Muscle of arm (tissue), 1 donor: ENCODE measurements at regions not wholly inside any gene's neighbourhood (a gene's known extent, or its start where the extent isn't known, plus 50 kb on each side); places are given as distances from the start of the nearest gene placed in this dataset.
"Not testable (repeated sequence)": the region's sequence is repeated elsewhere in the genome, so short reads cannot be mapped to it uniquely, and the experiment has no call there.

Experiments used
- DNase-seq: peaks from one replicate; pipeline ENCODE4 v3.0.0-alpha.2; 2013

GRCh38 chr5:121665542-121665941, 186.1 kb upstream of the FTMT start:
- DNase-seq, result not testable (repeated sequence)

GRCh38 chr5:121667292-121667691, 184.4 kb upstream of the FTMT start:
- DNase-seq, result no peak

- no peak for DNase-seq
Observed at GRCh38 chr5:121668635-121669034, 183.0 kb upstream of the FTMT start.

GRCh38 chr5:121671624-121672023, 180.1 kb upstream of the FTMT start:
- no peak for DNase-seq

- DNase-seq, result no peak
Observed at GRCh38 chr5:121675924-121676323, 175.8 kb upstream of the FTMT start.

- no peak for DNase-seq
Observed at GRCh38 chr5:121681229-121681855, 170.3 kb upstream of the FTMT start.

- no peak for DNase-seq
Observed at GRCh38 chr5:121688126-121688525, 163.6 kb upstream of the FTMT start.

GRCh38 chr5:121688781-121689180, 162.9 kb upstream of the FTMT start:
- DNase-seq, result no peak

GRCh38 chr5:121691478-121691877, 160.2 kb upstream of the FTMT start:
- DNase-seq, result no peak

GRCh38 chr5:121692158-121692557, 159.5 kb upstream of the FTMT start:
- DNase-seq, result no peak

- DNase-seq, result no peak
Observed at GRCh38 chr5:121693864-121694263, 157.8 kb upstream of the FTMT start.

- no peak for DNase-seq
Observed at GRCh38 chr5:121695307-121695706, 156.4 kb upstream of the FTMT start.

- no peak for DNase-seq
Observed at GRCh38 chr5:121698690-121699089, 153.0 kb upstream of the FTMT start.

- DNase-seq, result no peak
Observed at GRCh38 chr5:121701731-121702130, 150.0 kb upstream of the FTMT start.

- DNase-seq, result no peak
Observed at GRCh38 chr5:121702682-121703081, 149.0 kb upstream of the FTMT start.

GRCh38 chr5:121704291-121704690, 147.4 kb upstream of the FTMT start:
- DNase-seq, result no peak

GRCh38 chr5:121706686-121707085, 145.0 kb upstream of the FTMT start:
- peak; percentile 60 for DNase-seq

GRCh38 chr5:121707178-121707577, 144.5 kb upstream of the FTMT start:
- DNase-seq, result no peak

- no peak for DNase-seq
Observed at GRCh38 chr5:121711416-121711815, 140.3 kb upstream of the FTMT start.

GRCh38 chr5:121719255-121719654, 132.4 kb upstream of the FTMT start:
- no peak for DNase-seq

- no peak for DNase-seq
Observed at GRCh38 chr5:121725450-121725849, 126.2 kb upstream of the FTMT start.

- no peak for DNase-seq
Observed at GRCh38 chr5:121726991-121727390, 124.7 kb upstream of the FTMT start.

- DNase-seq, result no peak
Observed at GRCh38 chr5:121731377-121731776, 120.3 kb upstream of the FTMT start.

- DNase-seq, result no peak
Observed at GRCh38 chr5:121735618-121736017, 116.1 kb upstream of the FTMT start.

- no peak for DNase-seq
Observed at GRCh38 chr5:121737120-121737519, 114.6 kb upstream of the FTMT start.
